ENCODE measurements at regions not wholly inside any gene's neighbourhood (a gene's known extent, or its start where the extent isn't known, plus 50 kb on each side); places are given as distances from the start of the nearest gene placed in this dataset.

DNA sequence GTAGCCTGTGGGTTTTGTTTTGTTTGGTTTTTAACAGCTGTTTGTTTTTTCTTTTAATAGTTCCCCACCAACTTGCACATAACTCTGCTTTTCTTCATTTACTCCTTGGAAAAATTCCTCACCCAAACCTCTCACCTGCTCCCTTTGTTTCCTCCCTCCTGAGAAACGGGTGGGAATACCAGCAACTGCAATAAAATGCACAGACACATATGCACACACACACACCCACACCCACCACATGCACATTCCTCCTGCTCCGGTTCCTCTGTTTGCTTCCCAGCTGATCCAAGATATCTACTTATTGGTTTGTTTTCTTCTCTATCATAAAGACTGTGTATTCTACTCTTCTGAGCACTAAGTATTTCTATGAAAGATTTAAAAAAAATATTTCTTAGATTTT lies 161.1 kb upstream of the EPHA7 start:
- 21% methylated on average over 2 of the region's 2 CpGs for WGBS
- TF ChIP-seq EGR1 (IDR thresholded peaks at IDR 0.05; ENCODE audit: low read depth in 2 of 2) (no peak), NR2F2 (IDR thresholded peaks at IDR 0.05) (no peak), HNF4G (IDR thresholded peaks at IDR 0.05) (no peak), FOXA1 (IDR thresholded peaks at IDR 0.05) (no peak), YY1 (IDR thresholded peaks at IDR 0.05) (no peak), RAD21 (IDR thresholded peaks at IDR 0.05) (no peak), RXRA (IDR thresholded peaks at IDR 0.05) (no peak), GABPA (IDR thresholded peaks at IDR 0.05 in 1 of 2, conservative IDR thresholded peaks at IDR 0.05 in 1 of 2) (no peak), JUND (IDR thresholded peaks at IDR 0.05) (no peak), FOXA2 (IDR thresholded peaks at IDR 0.05) (no peak)
- TF ChIP-seq, protein P1, sequence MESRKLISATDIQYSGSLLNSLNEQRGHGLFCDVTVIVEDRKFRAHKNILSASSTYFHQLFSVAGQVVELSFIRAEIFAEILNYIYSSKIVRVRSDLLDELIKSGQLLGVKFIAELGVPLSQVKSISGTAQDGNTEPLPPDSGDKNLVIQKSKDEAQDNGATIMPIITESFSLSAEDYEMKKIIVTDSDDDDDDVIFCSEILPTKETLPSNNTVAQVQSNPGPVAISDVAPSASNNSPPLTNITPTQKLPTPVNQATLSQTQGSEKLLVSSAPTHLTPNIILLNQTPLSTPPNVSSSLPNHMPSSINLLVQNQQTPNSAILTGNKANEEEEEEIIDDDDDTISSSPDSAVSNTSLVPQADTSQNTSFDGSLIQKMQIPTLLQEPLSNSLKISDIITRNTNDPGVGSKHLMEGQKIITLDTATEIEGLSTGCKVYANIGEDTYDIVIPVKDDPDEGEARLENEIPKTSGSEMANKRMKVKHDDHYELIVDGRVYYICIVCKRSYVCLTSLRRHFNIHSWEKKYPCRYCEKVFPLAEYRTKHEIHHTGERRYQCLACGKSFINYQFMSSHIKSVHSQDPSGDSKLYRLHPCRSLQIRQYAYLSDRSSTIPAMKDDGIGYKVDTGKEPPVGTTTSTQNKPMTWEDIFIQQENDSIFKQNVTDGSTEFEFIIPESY (IDR thresholded peaks at IDR 0.05): no peak
- TF ChIP-seq, protein P2, sequence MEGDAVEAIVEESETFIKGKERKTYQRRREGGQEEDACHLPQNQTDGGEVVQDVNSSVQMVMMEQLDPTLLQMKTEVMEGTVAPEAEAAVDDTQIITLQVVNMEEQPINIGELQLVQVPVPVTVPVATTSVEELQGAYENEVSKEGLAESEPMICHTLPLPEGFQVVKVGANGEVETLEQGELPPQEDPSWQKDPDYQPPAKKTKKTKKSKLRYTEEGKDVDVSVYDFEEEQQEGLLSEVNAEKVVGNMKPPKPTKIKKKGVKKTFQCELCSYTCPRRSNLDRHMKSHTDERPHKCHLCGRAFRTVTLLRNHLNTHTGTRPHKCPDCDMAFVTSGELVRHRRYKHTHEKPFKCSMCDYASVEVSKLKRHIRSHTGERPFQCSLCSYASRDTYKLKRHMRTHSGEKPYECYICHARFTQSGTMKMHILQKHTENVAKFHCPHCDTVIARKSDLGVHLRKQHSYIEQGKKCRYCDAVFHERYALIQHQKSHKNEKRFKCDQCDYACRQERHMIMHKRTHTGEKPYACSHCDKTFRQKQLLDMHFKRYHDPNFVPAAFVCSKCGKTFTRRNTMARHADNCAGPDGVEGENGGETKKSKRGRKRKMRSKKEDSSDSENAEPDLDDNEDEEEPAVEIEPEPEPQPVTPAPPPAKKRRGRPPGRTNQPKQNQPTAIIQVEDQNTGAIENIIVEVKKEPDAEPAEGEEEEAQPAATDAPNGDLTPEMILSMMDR (IDR thresholded peaks at IDR 0.05; ENCODE audit: low read depth, low read length, missing input control): no peak
- TF ChIP-seq, protein P3, sequence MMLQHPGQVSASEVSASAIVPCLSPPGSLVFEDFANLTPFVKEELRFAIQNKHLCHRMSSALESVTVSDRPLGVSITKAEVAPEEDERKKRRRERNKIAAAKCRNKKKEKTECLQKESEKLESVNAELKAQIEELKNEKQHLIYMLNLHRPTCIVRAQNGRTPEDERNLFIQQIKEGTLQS (IDR thresholded peaks at IDR 0.05): no peak
- TF ChIP-seq, protein P4, sequence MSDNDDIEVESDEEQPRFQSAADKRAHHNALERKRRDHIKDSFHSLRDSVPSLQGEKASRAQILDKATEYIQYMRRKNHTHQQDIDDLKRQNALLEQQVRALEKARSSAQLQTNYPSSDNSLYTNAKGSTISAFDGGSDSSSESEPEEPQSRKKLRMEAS (IDR thresholded peaks at IDR 0.05): no peak
- TF ChIP-seq, protein P5, sequence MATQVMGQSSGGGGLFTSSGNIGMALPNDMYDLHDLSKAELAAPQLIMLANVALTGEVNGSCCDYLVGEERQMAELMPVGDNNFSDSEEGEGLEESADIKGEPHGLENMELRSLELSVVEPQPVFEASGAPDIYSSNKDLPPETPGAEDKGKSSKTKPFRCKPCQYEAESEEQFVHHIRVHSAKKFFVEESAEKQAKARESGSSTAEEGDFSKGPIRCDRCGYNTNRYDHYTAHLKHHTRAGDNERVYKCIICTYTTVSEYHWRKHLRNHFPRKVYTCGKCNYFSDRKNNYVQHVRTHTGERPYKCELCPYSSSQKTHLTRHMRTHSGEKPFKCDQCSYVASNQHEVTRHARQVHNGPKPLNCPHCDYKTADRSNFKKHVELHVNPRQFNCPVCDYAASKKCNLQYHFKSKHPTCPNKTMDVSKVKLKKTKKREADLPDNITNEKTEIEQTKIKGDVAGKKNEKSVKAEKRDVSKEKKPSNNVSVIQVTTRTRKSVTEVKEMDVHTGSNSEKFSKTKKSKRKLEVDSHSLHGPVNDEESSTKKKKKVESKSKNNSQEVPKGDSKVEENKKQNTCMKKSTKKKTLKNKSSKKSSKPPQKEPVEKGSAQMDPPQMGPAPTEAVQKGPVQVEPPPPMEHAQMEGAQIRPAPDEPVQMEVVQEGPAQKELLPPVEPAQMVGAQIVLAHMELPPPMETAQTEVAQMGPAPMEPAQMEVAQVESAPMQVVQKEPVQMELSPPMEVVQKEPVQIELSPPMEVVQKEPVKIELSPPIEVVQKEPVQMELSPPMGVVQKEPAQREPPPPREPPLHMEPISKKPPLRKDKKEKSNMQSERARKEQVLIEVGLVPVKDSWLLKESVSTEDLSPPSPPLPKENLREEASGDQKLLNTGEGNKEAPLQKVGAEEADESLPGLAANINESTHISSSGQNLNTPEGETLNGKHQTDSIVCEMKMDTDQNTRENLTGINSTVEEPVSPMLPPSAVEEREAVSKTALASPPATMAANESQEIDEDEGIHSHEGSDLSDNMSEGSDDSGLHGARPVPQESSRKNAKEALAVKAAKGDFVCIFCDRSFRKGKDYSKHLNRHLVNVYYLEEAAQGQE (IDR thresholded peaks at IDR 0.05): no peak

More for the DNA sequence above, 161.1 kb upstream of the EPHA7 start:
- Histone ChIP-seq H3K9me3 (ENCODE audit: control insufficient read depth in 4 of 4, low read length in 3 of 4) (no peaks in the 10 kb centered on the region), H3K9ac (ENCODE audit: low read depth in 1 of 2, low read length in 2 of 2) (no peak overlapping the region), H3K4me3 (ENCODE audit: low read depth in 1 of 3, low read length in 3 of 3) (no peak overlapping the region), H3K4me1 (ENCODE audit: control insufficient read depth in 4 of 4, insufficient read depth in 4 of 4, low read length in 3 of 4) (no peaks in the 10 kb centered on the region), H3K36me3 (ENCODE audit: control insufficient read depth in 4 of 4, insufficient read depth in 3 of 4, low read depth in 1 of 4, low read length in 3 of 4) (no peaks in the 10 kb centered on the region), H3K27me3 (ENCODE audit: control insufficient read depth in 4 of 4, insufficient read depth in 4 of 4, low read length in 3 of 4) (no peaks in the 10 kb centered on the region), H3K27ac (ENCODE audit: low read depth in 1 of 2, low read length in 2 of 2) (no peak overlapping the region)
- no peak for DNase-seq (ENCODE audit: low spot score)
